ENCODE measurements at regions not wholly inside any gene's neighbourhood (a gene's known extent, or its start where the extent isn't known, plus 50 kb on each side); places are given as distances from the start of the nearest gene placed in this dataset.

DNA sequence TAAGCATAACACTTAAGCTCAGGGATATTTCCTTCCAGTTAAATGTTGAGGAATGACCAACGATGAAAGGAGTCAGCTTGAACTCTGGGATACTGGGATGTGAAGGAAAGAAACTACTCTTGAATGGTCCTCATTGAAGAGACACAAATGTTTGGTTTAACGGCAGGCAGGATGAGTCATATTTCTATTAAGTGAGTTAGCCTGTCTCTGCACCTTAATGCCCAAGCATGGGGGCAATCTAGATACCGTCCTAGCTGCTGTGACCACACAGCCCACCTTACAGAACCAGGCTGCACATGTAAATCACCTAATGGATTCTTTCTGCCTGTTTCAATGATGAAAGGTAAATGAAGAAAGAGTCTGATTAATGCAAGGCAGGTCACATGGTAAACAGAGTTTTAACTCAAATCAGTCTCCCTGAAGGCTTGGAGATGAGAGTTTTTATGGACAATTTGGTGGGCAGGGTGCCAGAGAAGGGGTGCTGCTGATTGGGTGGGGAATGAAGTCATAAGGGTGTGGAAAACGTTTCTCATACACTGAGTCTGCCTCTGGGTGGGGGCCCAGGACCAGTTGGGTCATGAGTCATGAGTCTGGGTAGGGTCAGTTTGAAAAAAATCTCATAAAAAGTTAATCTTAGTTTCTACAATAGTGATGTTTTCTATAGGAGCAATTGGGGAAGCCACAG lies 144.6 kb upstream of the MMADHC start:
- Histone ChIP-seq H3K36me3 (no peaks in the 10 kb centered on the region), H3K27ac (no peak overlapping the region), H3K9me3 (no peaks in the 10 kb centered on the region), H3K4me1 (ENCODE audit: insufficient read depth) (peaks cover 7% of the 10 kb centered on the region), H3K27me3 (no peaks in the 10 kb centered on the region), H3K4me3 (no peak overlapping the region)
- no peak for TF ChIP-seq CTCF (IDR thresholded peaks at IDR 0.05)
- no peak for TF ChIP-seq POLR2A (IDR thresholded peaks at IDR 0.05)
- intact Hi-C loops (cut with DNase I): no loop called here
- DNase-seq: no peak
- WGBS, 3 donors: 71 to 78% (median 76%) methylated on average over 4 of the region's 4 CpGs

DNA sequence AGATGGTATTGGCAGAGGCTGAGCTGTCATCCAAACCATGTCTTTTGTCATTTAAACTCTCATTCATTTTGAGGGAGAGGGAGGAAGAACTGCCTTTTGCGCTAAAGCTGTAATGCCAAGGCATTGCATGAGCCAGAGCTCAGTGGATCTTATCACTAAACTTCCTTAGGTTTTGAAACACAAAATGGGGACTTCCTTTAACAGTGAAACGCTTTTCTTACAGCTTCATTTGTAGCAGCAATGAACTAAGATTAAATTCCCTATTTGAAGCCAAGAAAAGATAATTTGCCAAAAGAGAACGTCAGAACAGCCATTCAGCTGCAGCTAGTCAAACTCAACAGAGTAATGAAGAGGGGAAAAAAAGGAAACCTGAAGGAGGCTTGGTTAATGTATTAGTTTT lies 143.5 kb upstream of the MMADHC start:
- no peaks in the 10 kb centered on the region for H3K36me3 ChIP-seq
- WGBS, 3 donors: 8 to 18% (median 12%) methylated on average over 3 of the region's 3 CpGs
- no peak for TF ChIP-seq EP300 (IDR thresholded peaks at IDR 0.05)
- TF ChIP-seq POLR2A (IDR thresholded peaks at IDR 0.05): no peak
- TF ChIP-seq CTCF (IDR thresholded peaks at IDR 0.05): no peak
- no peak for DNase-seq
- intact Hi-C loops (cut with DNase I): no loop called here
- no peaks in the 10 kb centered on the region for H3K27me3 ChIP-seq
- H3K4me1 ChIP-seq (ENCODE audit: insufficient read depth): peaks cover 7% of the 10 kb centered on the region
- no peak overlapping the region for H3K4me3 ChIP-seq
- H3K27ac ChIP-seq: no peak overlapping the region
- no peaks in the 10 kb centered on the region for H3K9me3 ChIP-seq

DNA sequence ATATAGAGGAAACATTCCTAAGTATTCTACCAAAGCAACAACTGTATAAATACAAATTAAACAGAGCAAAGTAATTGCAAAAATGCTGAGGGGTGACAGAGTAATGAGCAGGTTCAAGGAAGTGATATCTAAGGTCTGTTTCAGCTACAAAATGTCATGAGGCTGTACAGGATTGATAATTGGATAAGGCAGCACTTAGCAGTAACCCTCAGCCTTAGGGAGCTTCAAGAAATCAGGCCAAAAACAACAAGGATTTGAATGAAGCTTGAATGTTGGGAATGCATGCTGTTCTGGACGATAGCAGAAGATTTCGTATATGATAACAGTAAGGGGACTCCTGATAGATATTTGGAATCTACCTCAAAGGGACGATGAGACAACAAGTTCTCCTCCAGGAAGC lies 142.0 kb upstream of the MMADHC start:
- Histone ChIP-seq H3K36me3 (no peaks in the 10 kb centered on the region), H3K4me3 (no peak overlapping the region), H3K4me1 (ENCODE audit: insufficient read depth) (peaks cover 7% of the 10 kb centered on the region), H3K27ac (no peak overlapping the region), H3K9me3 (no peaks in the 10 kb centered on the region), H3K27me3 (no peaks in the 10 kb centered on the region)
- intact Hi-C loops (cut with DNase I): no loop called here
- no peak for TF ChIP-seq CTCF (IDR thresholded peaks at IDR 0.05)
- no peak for TF ChIP-seq POLR2A (IDR thresholded peaks at IDR 0.05)
- no peak for TF ChIP-seq EP300 (IDR thresholded peaks at IDR 0.05)
- no peak for DNase-seq
- WGBS, 3 donors: 40 to 48% (median 47%) methylated on average over 3 of the region's 3 CpGs

GRCh38 chr2:149727927-149728326 lies 140.4 kb upstream of the MMADHC start:
- peaks cover 7% of the 10 kb centered on the region for H3K4me1 ChIP-seq (ENCODE audit: insufficient read depth)
- no peak overlapping the region for H3K4me3 ChIP-seq
- no peak overlapping the region for H3K27ac ChIP-seq
- H3K27me3 ChIP-seq: no peaks in the 10 kb centered on the region
- no peak for DNase-seq
- H3K9me3 ChIP-seq: no peaks in the 10 kb centered on the region
- TF ChIP-seq CTCF (IDR thresholded peaks at IDR 0.05) (no peak), EP300 (IDR thresholded peaks at IDR 0.05) (no peak), POLR2A (IDR thresholded peaks at IDR 0.05) (no peak)
- WGBS, 3 donors: 38 to 58% (median 48%) methylated on average over 3 of the region's 3 CpGs
- no peaks in the 10 kb centered on the region for H3K36me3 ChIP-seq
- intact Hi-C loops (cut with DNase I): no loop called here
